ENCODE measurements at regions not wholly inside any gene's neighbourhood (a gene's known extent, or its start where the extent isn't known, plus 50 kb on each side); places are given as distances from the start of the nearest gene placed in this dataset.

GRCh38 chr18:68215931-68216330 lies 499.0 kb downstream of the TMX3 start:
- TF ChIP-seq CTCF (conservative IDR thresholded peaks at IDR 0.05; ENCODE audit: low read depth, low read length) = no peak
- Histone ChIP-seq H3K27me3 (ENCODE audit: insufficient read depth, low read depth) (no peaks in the 10 kb centered on the region), H3K4me2 (no peak overlapping the region), H3K4me1 (ENCODE audit: low read depth, poor library complexity, severe bottlenecking) (no peaks in the 10 kb centered on the region), H3K79me2 (ENCODE audit: insufficient read depth, low read depth) (no peaks in the 10 kb centered on the region), H3K36me3 (ENCODE audit: insufficient read depth) (no peaks in the 10 kb centered on the region), H4K20me1 (ENCODE audit: insufficient read depth) (no peaks in the 10 kb centered on the region), H3K9ac (no peak overlapping the region), H3K27ac (no peak overlapping the region), H3K4me3 (IDR thresholded peaks at IDR 0.05; ENCODE audit: insufficient read depth, low read depth, low read length) (no peak overlapping the region), H2AFZ (ENCODE audit: low read depth) (no peak overlapping the region)

- Histone ChIP-seq H4K20me1 (ENCODE audit: insufficient read depth) (no peaks in the 10 kb centered on the region), H3K4me1 (ENCODE audit: low read depth, poor library complexity, severe bottlenecking) (no peaks in the 10 kb centered on the region)
Measured at GRCh38 chr18:68186039-68186438, 528.9 kb downstream of the TMX3 start.

GRCh38 chr18:68181956-68182355 lies 533.0 kb downstream of the TMX3 start:
- no peak for TF ChIP-seq CTCF (conservative IDR thresholded peaks at IDR 0.05; ENCODE audit: low read depth, low read length)

More at GRCh38 chr18:68186039-68186438, 528.9 kb downstream of the TMX3 start:
- H3K4me3 ChIP-seq (IDR thresholded peaks at IDR 0.05; ENCODE audit: insufficient read depth, low read depth, low read length) = no peak overlapping the region
- no peak overlapping the region for H3K4me2 ChIP-seq
- TF ChIP-seq CTCF (conservative IDR thresholded peaks at IDR 0.05; ENCODE audit: low read depth, low read length) = no peak
- H3K27me3 ChIP-seq (ENCODE audit: insufficient read depth, low read depth) = no peaks in the 10 kb centered on the region
- H2AFZ ChIP-seq (ENCODE audit: low read depth) = no peak overlapping the region
- no peak overlapping the region for H3K27ac ChIP-seq
- no peaks in the 10 kb centered on the region for H3K79me2 ChIP-seq (ENCODE audit: insufficient read depth, low read depth)
- no peaks in the 10 kb centered on the region for H3K36me3 ChIP-seq (ENCODE audit: insufficient read depth)
- H3K9ac ChIP-seq = no peak overlapping the region

GRCh38 chr18:68179811-68180210 lies 535.1 kb downstream of the TMX3 start:
- no peaks in the 10 kb centered on the region for H3K4me1 ChIP-seq (ENCODE audit: low read depth, poor library complexity, severe bottlenecking)
- H3K4me2 ChIP-seq = no peak overlapping the region
- no peak overlapping the region for H3K9ac ChIP-seq
- H2AFZ ChIP-seq (ENCODE audit: low read depth) = no peak overlapping the region
- no peaks in the 10 kb centered on the region for H3K36me3 ChIP-seq (ENCODE audit: insufficient read depth)
- H3K79me2 ChIP-seq (ENCODE audit: insufficient read depth, low read depth) = no peaks in the 10 kb centered on the region
- no peak for TF ChIP-seq CTCF (conservative IDR thresholded peaks at IDR 0.05; ENCODE audit: low read depth, low read length)
- no peak overlapping the region for H3K4me3 ChIP-seq (IDR thresholded peaks at IDR 0.05; ENCODE audit: insufficient read depth, low read depth, low read length)
- H3K27me3 ChIP-seq (ENCODE audit: insufficient read depth, low read depth) = no peaks in the 10 kb centered on the region
- H4K20me1 ChIP-seq (ENCODE audit: insufficient read depth) = no peaks in the 10 kb centered on the region
- H3K27ac ChIP-seq = no peak overlapping the region

More at GRCh38 chr18:68181956-68182355, 533.0 kb downstream of the TMX3 start:
- no peak overlapping the region for H3K4me3 ChIP-seq (IDR thresholded peaks at IDR 0.05; ENCODE audit: insufficient read depth, low read depth, low read length)
- no peak overlapping the region for H3K9ac ChIP-seq
- H3K27me3 ChIP-seq (ENCODE audit: insufficient read depth, low read depth) = no peaks in the 10 kb centered on the region
- H3K79me2 ChIP-seq (ENCODE audit: insufficient read depth, low read depth) = no peaks in the 10 kb centered on the region
- H3K4me1 ChIP-seq (ENCODE audit: low read depth, poor library complexity, severe bottlenecking) = no peaks in the 10 kb centered on the region
- no peaks in the 10 kb centered on the region for H3K36me3 ChIP-seq (ENCODE audit: insufficient read depth)
- no peaks in the 10 kb centered on the region for H4K20me1 ChIP-seq (ENCODE audit: insufficient read depth)
- H2AFZ ChIP-seq (ENCODE audit: low read depth) = no peak overlapping the region
- H3K27ac ChIP-seq = no peak overlapping the region
- H3K4me2 ChIP-seq = no peak overlapping the region

Measured in KMS-11 (cell line).